ENCODE measurements at regions not wholly inside any gene's neighbourhood (a gene's known extent, or its start where the extent isn't known, plus 50 kb on each side); places are given as distances from the start of the nearest gene placed in this dataset.
"Not testable (repeated sequence)": the region's sequence is repeated elsewhere in the genome, so short reads cannot be mapped to it uniquely, and the experiment has no call there.

DNA sequence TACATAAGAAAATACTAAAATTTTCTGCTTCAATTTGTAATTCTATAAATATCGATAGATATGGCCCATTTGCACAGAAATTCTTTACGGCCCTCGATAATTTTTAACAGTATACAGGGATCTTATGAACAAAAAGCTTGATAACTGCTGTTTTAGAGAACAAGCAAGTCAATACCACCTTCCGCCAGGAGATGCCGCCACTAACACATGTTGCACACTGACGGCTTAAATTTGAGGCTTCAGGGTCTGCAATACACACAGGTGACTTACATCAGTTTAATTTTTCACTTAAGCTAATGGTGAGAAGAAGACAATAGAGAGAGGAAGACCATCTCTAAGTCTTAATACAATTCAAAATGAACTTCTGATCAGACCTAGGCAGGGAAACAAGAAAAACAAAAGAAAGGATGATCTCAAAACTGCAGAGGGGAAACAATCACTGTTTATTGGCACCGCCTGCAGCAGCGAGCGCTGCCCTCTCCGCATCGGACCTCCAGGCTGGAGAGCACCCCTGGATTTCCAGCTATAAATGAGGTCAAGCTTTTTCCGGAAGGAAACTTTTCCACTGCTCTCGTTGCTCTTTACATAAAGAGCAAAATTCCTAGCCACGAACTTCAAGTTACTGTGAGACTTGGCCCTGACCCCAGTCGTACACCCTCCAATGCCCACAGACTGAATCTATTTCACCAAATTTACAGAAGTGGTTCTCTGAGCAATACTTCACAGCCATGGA is 53.9 kb downstream of the OTOR start:
- peak; percentile 39 for DNase-seq

DNA sequence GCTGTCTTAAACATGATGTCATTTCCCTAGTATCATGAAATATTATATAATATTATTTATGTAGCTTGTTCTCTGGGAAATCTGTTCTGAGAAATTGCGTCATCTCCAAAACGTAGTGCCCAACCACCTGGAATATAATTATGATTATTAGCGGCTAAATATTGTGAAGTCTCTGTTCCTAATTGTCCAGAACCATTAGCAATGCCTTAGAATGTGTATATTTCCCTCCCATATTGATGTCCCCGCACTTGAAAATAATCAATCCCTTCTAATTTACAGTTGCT is 54.4 kb downstream of the OTOR start:
- no peak for DNase-seq

DNA sequence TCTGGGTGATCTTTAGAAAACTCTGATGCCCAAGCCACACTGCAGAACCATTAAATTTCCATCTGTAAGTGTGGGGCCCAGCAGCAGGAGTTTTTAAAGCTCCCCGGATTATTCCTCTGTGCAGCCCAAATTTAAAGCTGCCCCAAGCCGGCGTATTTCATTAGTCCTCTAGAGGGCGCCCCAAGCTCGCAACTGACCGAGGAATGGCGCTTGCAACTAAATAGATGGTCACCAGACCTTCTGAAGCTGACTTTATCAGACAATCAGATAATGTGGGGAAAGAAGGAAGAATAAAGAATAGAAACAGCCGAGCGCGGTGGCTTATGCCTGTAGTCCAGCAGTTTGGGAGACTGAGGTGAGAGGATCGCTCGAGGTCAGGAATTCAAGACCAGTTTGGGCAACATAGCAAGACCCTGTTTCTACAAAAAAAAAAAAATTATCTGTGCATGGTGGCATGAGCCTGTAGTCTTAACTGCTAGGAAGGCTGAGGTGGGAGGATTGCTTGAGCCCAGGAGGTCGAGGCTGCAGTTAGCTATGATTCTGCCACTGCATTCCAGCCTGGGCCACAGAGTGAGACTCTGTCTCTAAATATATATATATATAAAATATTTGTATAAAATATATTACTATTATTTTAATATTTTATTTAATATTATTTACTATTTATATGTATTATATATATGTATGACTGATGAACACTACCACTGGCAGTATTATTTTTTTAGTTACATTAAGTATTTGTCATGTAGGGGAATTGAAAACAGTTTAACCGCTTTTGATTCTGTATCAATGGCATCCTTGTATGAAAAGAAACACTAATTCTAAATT is 56.0 kb downstream of the OTOR start:
- DNase-seq, result peak; percentile 26

DNA sequence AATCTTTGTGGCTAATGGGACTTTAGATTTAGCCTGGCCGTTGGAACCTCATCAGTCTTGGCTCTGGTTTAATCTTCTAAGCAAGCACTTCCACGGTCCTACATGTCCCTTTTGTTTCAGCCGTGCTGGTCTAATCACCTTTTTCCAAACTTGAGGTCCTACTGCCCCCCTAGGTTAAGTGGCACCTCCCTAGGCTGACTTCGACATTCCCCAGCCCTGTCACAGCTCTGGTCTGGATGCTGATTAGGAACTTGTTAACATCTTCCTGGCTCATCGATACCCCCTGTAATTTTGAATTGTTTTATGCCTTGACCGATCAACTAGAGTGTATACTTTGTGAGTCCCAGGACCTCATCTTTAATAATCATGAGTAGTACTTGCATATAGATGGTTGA is 56.6 kb downstream of the OTOR start:
- no peak for DNase-seq

DNA sequence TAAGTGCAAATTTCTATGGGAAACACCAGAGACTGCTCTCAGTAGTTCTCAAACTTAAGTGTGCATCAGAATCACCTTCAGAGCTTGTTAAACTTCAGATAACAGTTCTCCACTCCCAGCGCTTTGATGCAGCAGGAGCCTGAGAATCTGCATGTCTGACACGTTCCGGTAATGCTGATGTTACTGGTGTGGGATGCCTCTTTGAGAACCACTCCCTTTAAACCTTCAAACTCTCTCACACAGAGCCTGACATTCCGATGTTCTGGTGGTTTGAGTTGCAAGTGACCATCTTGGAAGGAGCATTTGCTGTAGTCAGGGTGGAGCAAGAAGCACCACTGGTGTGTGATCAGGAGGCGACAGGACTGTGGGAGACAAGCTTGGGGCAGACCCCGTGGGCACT is 57.9 kb downstream of the OTOR start:
- no peak for DNase-seq

DNA sequence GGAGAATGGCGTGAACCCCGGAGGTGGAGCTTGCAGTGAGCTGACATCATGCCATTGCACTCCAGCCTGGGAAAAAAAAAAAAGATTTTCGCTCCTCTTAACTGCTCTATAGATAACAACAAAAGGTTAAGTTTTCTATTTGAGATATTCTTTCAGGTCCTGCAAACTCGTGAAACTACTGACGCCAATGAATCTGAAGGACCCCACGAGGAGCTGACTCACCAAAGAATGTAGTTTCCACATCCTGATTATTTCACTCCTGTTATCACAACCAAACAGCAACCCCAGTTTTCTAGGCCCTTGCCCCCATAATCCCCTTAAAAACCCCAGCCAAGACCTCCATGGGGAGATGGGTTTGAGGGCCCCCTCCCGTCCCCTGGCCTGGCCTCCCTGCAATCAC is 58.7 kb downstream of the OTOR start:
- DNase-seq, result no peak

DNA sequence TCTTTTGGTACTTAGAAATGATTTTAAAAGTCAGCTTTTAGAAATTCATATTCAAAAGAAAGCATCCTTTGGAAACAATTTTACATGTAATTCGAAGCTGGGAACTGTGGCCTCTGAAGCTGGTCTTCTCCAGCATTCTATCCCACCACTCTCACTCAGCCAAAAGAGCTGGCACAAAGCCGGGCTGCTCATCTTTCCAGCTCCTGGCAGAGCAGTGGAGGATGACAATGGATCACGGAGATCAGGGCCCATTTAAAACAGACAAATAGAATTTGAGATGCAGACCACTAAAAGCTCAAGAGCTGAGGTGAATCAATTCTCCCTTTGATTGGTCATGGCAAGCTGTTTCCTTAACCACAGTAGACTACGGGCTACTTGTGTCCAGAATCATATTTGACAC is 60.6 kb downstream of the OTOR start:
- no peak for DNase-seq

DNA sequence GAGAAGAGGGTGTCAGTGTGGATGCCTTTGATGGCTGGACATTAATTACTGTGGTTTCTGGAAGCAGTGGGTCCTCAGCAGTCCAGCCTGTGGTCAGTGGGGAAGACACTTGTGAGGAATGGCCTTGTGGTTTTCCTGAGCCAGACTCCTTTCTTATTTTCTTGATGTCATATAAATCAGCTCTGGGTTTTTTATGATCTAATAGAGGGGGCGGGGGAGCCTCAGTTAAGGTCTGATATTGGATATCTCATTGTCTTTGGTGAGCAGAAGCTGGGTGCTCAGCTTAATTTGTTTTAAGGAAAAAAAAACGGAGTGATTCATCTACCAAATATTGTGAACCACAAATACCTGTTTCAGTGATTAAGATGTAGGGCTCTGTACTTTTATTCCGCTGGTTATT is 62.1 kb downstream of the OTOR start:
- no peak for DNase-seq

DNA sequence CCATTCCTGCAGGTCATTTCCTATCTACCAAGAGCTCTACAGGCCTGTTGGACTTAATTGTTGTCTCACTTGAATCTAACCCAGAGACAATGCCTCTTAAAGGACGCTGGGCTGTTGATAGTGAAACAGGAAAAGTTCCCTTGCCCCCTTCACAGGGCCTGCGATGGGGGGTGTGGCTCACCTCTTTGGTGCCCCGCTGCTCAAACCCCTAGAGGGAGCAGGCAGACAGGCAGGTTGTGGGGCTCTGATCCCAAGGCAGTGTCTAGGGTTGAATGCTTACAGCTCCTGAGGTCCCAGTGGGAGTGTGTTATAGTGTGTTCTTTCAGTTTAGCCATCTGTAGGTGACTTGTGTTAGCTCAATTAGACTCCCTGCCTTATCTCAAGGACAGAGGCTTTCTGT is 68.0 kb downstream of the OTOR start:
- DNase-seq, result no peak

DNA sequence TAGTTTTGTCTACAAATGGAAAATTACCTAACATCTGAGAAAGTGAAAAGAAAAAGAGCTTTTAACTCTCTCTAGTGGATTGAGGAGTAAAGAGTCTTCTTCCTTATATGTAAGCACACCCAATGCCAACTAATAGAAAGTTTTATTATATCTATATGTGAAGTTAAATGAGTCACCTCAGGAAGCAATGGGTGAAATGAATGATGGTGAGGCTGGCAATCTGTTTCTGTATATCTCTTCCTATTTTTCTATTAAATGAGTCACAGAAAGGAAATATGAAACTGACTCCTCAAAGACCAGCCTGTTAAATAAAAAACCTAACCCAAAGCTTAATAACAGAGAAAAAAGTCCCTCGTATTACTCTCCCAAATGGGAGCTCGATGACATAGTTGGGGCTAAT is 71.3 kb downstream of the OTOR start:
- DNase-seq, result no peak

DNA sequence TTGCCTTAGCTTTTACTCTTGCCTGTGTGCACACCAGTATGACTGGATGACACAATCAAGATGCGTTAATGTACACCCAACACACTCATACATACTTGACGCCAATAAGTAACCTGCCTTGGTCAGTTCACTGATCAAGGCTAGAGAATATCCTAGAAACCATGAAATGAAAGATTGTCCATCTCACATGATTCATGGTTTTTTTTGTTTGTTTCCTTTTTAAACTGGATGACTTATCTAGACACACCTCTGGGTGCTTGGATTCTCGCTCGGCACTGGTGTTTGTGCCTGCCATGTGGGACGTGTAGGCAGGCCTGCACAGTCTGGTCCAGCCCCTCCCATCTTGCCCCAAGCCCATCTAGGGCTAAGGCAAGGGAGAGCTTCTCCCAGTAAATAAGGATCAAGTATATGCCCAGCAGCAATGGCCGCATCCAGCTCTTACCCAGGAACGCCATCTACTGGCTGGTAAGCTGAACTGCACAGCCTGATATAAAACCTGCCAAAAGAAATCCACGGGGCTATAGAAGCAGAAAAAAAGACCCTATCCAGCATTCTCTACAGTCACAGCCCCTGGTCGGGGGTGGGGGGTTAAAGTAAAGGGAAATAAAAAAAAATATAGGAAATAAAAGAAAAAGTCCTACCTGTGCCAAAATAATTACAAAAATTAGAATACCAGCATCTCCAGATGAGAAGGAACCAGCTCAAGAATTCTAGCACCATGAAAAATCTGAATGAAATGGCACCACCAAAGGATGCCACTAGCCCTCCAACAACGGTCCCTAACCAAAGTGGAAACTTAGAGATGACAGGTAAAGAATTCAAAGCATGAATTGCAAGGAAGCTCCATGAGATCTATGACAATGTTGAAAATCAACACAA is 73.3 kb downstream of the OTOR start:
- peak; percentile 31 for DNase-seq

DNA sequence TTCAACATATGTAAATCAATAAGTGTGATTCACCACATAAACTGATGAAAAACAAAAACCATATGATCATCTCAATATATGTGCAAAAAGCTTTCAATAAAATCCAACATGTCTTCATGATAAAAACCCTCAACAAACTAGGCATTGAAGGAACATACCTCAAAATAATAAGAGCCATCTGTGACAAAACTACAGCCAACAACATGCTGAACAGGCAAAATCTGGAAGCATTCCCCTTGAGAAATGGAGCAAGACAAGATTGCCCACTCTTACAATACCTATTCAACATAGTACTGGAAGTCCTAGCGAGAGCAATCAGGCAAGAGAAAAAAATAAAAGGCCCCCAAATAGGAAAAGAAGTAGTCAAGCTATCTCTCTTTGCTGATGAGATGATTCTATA is 76.5 kb downstream of the OTOR start:
- no peak for DNase-seq

DNA sequence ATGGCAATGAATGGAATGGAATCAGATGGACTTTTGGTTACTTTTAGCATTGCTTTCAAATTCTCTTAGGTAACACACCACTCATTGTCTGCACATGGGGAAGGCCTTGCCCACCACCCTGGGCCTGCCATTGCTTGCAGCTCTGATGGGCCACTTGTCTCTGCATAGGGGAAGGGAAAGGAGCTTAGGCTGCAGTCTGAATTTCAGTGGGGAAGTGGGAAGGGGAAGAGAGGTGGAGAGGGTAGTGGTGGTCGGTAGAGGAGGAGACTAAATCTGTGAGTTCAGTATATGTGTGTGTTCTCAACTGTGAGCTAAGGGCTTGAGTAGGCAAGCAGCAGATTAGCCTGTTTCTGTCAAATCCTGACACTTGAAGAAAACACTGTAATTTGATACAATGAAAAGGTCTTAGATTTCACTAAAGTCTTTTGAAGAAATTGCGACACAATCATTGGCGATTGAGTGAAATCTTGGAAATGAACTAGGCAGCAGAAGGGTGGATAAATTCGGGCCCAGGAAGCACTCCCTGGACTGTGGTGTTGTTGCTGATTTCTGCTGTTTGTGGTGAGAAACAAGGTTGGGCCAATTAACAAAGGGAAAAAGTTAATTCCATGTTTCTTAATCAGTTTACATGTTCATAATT is 80.6 kb downstream of the OTOR start:
- no peak for DNase-seq

DNA sequence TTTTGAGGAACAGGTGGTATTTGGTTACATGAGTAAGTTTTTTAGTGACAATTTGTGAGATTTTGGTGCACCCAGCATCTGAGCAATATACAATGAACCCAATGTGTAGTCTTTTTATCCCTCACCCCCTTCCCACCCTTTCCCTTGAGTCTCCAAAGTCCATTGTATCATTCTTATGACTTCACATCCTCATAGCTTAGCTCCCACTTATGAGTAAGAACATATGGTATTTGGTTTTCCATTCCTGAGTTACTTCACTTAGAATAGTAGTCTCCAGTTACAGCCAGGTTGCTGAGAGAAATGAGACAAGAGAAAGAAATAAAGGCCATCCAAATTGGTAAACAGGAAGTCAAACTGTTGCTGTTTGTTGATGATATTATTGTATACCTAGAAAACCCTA is 87.5 kb downstream of the OTOR start:
- DNase-seq, result not testable (repeated sequence)

DNA sequence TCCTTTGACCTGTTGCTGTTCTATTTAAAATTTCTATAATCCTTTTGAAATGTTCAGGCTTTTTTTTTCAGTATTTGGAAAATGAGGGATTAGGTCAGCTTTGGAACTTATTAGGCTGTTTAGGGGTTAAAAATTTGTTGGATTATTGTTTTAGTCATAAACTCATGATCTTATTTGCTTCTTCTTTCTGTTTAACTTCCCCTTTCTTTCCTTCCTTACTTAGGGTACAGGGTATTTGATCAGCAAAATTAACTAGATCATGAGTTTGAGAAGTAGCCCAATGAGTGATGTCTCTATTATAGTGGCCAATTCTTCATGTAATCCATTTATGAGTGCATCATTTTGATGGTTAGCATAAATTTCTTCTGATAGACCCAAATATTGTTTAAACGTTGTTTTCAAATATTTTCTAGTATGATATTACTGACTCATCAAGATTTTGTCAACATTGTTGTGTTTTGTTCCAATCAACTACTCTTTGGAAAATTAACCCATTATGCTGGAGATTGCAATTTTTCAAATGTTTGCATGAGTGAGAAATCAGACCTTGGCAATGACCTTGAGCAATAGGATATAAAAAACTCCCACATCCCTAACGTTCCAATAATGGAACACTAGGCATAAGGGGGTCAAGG is 94.4 kb downstream of the OTOR start:
- no peak for DNase-seq

DNA sequence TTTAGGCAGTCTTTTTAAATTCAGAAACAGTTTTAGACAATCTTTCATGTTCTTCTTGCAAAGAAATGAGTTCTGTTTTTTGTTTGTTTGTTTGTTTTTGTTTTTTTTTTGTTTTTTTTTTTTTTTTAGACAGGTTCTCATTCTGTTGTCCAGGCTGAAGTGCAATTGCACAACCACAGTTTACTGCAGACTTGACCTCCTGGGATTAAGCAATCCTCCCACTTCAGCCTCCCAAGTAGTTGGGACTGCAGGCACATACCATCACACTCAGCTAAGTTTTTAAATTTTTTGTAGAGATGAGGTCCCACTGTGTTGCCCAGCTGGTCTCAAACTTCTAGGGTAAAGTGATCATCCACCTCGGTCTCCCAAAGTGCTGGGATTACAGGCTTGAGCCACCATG is 96.2 kb downstream of the OTOR start:
- DNase-seq, result no peak

DNA sequence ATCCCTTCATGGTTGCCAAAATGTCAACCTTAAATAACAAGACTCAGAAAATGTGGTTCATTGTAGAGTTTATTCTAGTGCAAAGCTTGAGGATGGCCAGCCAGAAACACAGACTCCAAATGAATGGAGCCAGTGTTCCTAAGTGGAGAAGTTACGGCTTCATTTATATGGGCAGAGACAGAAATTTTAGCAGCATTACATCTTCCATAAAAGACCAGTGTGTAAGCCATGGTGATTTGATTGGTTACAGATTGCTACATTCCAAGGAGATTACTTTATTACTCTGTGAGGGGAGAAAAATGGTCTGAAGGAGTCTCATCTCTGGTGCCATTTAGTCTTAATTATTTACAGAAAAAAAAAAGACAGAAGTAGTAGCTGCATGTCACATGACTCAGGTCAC is 97.8 kb downstream of the OTOR start:
- DNase-seq, result no peak

DNA sequence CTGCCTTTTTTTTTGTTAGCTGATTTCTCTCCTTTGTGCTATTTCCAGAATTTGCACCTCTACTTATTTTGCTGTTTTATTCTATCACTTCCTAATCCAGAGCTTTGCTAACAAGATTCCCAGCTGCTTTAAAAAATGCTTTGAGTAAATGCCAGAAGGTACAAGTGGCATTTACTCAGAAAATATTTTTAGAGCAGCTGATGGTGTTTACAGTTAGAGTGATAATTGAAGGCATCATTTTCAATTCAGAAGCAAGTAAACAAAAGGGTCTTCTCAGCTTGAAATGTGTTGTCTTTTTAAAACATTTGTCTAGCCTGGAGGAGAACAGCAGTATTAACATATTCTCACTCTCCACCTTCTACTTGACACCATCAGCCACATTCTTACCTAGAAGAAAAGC is 99.9 kb downstream of the OTOR start:
- no peak for DNase-seq

DNA sequence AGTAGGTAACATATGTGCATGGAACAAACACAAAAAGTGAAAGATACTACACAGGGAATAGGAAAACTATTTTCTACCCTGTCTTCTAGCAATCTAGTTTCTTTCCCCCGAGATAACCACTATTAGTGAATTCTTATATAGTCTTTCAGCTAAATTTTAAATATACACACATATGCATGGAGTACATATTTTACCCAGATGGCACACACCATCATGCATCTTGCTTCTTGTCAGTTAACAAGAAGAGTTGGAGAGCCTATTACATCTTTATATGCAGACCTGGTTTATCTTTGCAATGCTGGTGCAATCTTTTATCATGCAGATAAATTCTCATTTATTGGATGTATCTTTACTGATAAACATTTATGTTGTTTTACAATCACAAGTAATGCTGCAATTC is 100.4 kb downstream of the OTOR start:
- no peak for DNase-seq

DNA sequence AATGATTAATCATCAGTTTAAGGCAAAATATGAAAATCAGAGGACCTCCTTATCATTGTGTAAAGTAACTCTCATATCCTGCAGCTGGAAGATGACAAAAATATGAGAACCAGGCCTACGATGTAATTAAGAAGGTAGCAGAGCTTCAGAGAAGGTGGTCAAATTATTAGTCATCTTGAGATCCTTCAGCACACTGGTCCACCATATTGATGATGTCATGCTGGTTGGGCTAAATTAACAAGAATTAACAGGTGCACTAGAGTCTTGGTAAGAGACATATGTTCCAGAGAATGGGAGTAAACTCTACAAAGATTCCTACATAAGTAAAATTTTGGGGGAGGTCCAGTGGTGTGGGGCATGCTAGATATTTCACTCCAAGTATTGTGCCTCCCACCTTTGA is 112.8 kb downstream of the OTOR start:
- no peak for DNase-seq

DNA sequence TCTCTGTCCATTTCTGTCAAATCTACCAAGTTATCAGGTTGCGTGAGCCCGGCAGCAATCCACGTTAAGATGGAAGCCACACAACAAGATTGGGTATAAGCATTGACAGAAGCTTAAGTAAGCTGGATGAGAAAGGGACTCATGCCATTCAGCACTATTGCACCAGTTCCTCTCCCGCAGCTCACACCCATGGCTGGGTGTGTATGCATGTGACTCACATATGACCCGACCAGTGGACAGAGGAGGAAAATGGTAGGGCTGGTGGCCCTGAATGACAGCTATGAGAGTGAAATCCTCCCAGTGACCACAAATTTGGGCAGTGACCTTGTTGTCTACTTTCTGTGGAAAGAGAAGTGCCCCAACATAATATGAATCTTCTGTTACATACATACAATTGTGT is 113.5 kb downstream of the OTOR start:
- DNase-seq, result no peak

DNA sequence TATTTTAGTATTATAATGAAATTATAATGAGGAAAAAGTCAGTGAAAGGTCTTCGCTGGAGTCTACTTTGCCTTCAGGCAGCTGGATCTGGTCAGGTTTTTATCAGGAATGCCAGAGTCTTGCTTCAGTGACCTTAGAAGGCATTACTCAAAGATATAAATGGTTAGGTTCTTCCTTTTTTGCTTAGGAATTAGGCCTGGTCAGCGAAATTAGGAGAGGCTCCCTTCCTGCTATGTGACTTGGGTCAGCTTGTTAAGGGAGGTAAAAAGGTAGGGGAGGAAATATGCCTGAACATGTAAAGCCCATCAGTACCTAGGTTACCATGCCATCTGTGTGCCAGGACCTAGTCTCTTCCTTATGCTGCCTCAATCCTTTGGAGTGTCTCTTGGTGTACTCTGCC is 115.1 kb downstream of the OTOR start:
- DNase-seq, result no peak

DNA sequence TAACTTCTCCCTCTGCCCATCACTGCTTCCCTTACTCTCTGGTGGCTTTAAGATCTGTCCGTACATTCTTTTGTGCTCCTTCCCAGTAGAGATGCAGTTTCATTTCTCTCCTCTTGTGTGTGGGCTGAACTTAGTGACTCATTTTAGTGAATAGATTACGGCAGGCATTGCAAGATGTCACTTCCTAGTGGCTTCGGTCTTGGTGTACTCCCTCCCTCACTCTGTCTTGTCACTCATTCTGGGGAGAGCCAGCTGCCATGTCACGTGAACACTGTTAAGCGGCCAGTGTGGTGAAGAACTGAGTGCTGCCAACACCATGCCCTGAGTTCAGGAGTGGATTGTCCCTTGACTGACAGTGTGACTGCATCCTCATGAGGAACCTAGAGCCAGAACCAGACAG is 115.9 kb downstream of the OTOR start:
- DNase-seq, result no peak

All from CD4-positive, alpha-beta T cell treated with Interleukin-21 for 1 hour (primary cell).